Urothelium cell line (cell line): ENCODE measurements at regions not wholly inside any gene's neighbourhood (a gene's known extent, or its start where the extent isn't known, plus 50 kb on each side); places are given as distances from the start of the nearest gene placed in this dataset.
A peak's percentile ranks its signal among the peaks of the same experiment; 100 is the strongest.
"Not testable (repeated sequence)": the region's sequence is repeated elsewhere in the genome, so short reads cannot be mapped to it uniquely, and the experiment has no call there.

Experiments used
- DNase-seq: peaks from one replicate; pipeline ENCODE4 v3.0.0; 2011; ENCODE audit warnings: low spot score, mixed read lengths
- FAIRE-seq: peaks from 2 replicates; lab custom pipeline; 2011; peaks lifted over from hg19 to GRCh38; lab: Jason Lieb, UNC

DNA sequence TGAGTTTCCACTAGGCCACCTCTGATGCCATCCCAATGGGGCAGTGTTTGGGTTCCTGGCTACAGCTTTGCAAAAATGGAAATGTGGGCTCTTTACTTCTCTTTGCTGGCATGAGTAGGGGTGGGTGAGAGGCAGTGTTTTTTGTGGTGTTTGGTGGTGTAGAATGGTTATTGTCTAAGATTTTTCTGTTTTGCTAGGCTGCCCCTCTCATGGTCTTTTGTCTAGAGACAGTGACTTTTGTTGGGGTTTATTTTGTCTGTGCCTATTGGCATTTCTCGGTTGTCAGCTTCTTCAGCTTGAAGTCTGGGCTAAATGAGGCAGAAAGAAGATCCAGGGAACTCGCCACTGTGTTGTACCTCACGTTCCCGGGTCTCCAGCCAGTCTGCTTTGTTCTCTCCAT is 112.1 kb downstream of the CENPF start:
- FAIRE-seq (no peak), DNase-seq (no peak)

DNA sequence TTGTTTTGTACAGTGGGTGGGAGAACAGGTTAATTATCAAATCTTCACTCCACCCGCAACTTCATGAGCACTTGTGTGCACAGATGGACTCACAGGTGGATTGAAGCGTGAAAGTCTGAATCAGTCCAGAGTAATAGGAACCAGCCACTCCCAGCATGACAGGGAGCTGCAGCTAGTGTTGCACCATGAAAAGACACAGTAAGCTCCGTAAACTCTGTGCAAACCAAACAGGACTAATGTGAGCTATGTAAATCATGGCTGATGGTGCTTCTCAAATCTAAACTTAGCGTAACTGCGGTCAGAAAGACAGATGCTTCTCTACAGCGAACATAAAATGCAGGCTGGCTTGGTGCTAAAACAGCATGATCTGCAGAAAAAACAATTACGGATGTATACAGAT is 114.4 kb downstream of the CENPF start:
- FAIRE-seq (no peak), DNase-seq (no peak)

DNA sequence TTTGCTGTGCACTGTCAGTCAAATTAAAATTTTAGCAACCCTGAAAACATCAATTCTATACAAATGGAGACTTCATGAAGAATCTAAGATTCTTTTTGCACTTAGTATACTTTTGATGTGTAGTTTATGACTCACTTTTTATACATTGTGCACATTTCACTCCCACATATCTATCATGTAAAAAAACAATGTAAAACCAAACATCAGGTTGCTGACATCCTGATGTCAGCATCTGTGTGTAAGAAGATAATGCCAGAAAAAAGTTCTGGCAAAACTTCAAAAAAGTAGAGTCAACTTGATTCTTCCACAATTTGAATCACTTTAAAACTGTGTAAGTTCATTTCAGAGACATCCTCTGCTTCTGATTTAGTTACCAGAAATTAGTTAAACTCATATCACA is 115.7 kb downstream of the CENPF start:
- no peak for FAIRE-seq
- no peak for DNase-seq

DNA sequence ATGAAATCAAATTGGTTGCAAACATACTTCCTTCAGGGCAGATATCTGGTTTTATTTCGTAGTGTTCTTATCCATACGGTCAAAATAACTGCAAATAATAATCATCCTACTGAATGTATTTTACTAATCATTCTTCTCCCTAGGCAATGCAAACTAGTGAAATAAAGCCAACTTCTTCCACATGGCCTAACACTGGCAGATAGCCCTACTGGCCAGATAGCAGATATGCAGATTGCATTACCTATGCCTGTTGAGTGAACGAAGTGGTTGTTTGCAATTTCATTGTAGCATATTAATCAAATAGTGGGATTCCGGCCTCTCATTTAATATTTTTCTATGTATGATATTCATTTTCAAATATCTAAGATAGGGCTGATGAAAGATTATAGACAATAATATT is 116.2 kb downstream of the CENPF start:
- DNase-seq (no peak), FAIRE-seq (no peak)

DNA sequence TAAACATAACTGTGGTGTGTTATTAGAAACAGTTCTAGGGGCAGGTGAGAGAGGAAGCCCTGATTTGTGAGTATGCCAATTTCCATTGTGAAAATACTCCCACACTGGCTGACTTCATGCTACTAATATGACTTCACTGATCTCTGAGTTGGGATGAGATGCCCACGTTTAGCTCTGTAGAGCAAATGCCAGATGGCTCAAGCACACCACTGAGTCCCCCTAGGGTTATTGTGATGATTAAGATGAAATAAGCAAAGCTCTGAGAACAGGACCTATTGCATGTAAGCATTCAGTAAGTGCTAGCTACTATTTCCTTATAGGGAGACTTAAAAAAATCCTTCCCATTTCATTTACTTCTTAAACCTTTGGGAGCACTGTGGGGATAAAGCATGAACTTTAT is 117.6 kb downstream of the CENPF start:
- DNase-seq = no peak
- FAIRE-seq = no peak

DNA sequence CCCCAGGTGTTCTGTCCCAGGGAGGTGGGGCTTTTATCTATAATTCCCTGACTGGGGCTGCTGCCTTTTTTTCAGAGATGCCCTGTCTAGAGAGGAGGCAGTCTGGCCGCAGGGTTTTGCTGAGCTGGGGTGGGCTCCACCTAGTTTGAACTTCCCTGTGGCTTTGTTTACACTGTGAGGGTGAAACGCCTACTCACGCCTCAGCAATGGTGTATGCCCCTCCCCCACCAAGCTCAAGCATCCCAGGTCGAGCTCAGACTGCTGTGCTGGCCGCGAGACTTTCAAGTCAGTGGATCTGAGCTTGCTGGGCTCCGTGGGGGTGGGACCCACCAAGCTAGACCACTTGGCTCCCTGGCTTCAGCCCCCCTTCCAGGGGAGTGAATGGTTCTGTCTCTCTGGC is 124.3 kb downstream of the CENPF start:
- DNase-seq = no peak
- FAIRE-seq = no peak

DNA sequence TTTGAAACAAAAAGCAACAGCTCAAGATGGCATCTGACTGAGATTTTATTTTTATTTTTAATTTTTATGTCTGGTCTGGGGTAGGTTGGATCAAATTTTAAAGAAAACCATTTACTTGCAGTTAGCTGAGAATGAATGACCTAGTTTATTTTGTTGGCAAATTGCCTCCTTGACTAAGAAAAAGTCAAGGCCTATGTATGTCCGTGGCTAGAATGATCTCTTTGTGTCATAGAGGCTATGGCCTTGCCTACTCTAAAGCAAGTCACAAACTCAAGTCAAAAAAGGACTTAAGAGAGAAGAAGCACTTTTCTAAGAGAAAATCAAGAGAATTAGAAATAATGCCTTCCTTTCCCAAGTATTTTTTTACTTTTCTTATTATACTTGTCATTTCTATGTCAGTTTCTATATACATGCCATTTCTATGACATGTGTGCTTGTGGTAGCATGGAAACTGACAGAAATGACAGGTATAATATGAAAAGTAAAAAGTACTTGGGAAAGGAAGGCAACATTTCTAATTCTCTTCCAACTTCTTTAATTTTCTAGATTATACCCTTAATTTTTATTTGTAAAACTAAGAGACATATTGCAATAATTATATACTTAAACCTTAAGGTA is 136.7 kb downstream of the CENPF start:
- DNase-seq (no peak), FAIRE-seq (no peak)

DNA sequence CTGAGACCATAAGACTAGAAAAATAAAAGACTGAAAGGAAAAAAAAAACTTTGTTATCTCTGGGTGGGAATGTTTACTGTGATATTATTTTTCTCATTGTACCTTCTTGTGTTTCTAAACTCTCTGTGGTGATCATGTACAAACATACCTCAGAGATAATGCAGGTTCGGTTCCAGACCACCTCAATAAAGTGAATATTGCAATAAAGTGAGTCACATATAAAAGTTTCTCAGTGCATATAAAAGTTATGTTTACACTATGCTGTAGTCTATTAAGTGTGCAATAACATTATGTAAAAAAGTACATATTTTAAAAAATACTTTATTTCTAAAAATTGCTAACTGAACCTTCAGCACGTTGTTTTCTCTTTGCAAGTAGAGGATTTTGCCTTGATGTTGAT is 137.5 kb downstream of the CENPF start:
- DNase-seq = no peak
- no peak for FAIRE-seq

DNA sequence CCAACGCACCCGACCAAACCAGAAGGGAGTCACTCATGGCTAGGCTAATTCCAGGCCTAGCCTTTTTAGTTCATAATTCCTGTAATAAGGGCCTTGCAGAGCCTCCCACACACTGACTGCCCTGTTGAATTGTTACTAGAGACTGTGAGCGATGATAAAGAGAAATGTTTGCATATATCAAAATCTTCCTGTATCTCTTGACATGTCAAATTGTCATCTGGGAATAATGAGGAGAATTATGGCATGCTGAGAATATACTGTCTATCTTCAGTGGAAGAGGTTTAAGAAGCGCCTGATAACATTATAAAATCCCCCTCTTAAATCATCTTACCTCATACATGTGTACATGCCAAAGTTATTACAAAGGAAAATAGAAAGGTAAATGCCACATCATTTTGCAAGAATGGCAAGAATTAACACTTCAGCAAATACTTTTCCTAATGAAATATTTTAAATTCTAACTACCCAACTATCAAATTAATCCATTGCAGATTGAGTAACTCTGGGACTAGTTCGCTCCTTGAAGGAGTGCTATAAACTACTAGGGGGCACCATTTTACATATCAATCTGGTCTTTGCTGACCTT is 144.1 kb downstream of the CENPF start:
- no peak for FAIRE-seq
- DNase-seq = peak; percentile 5

DNA sequence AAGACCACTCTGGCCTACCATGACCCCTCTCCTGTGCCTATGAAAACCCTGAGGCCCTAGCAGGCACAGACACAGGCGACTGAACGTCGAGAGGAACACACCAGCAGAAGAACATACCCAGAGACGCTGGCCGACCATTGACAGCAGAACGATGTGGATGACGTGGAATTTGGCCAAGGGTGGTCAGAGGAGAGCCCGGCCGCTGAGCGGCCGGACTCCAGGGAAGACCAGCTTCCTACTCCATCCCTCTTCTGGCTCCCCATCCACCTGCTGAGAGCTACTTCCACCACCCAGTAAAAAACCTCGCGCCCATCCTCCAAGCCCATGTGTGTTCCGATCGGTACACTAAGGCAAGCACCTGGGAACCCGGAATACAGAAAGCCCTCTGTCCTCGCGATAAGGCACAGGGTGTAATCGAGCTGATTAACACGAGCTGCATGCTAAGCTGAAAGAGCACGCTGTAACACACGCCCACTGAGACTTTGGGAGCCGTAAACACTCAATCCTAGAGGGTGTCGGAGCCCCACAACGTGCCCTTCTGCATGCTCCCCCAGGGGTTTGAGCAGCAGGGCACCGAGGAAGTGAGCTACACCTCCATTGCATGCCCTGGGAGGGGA is 150.3 kb downstream of the CENPF start:
- FAIRE-seq = no peak

DNA sequence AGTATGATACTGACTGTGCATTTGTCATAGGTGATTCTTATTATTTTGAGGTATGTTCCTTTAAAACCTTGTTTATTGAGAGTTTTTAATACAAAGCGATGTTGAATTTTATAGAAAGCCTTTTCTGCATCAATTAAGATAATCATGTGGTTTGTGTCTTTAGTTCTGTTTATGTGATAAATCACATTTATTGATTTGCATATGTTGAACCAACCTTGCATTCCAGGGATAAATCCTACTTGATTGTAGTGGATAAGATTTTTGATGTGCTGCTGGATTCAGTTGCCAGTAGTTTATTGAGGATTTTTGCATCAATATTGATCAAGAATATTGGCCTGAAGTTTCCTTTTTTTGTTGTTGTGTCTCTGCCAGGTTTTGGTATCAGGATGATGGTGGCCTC is 158.0 kb downstream of the CENPF start:
- no peak for FAIRE-seq
- no peak for DNase-seq

More for the DNA sequence above, 150.3 kb downstream of the CENPF start:
- DNase-seq = no peak

DNA sequence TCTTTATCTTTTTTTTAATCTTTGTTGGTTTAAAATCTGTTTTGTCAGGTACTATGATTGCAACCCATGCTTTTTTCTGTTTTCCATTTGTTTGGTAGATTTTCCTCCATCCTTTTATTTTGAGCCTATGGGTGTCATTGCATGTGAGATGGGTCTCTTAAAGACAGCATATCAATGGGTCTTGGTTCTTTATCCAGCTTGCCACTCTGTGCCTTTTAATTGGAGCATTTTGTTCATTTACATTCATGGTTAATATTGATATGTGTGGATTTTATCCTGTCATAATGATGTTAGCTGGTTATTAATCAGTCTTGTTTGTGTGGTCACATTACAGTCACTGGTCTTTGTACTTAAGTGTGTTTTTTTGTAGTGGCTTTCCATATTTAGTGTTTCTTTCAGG is 159.9 kb downstream of the CENPF start:
- no peak for FAIRE-seq
- DNase-seq = no peak

DNA sequence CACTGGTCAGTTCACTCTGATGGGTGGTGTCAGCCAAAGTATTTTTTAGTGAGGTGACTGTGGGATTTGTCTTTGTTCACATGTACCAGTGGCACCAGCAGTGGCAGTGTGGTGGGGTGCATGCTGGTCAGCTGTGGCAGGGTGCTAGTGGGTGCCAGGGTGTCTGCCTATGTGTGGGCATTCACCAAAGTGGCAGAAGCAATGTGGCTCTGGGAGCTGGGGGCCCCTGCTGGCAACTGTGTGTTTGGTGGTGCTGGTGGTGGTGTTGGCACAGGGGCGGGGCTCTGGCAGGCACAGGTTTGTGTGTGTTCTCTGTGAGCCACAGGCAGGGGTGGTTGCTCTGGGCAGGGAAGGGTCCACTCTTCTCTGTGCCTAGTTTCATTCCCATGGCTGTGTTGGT is 161.5 kb downstream of the CENPF start:
- FAIRE-seq = no peak
- no peak for DNase-seq

DNA sequence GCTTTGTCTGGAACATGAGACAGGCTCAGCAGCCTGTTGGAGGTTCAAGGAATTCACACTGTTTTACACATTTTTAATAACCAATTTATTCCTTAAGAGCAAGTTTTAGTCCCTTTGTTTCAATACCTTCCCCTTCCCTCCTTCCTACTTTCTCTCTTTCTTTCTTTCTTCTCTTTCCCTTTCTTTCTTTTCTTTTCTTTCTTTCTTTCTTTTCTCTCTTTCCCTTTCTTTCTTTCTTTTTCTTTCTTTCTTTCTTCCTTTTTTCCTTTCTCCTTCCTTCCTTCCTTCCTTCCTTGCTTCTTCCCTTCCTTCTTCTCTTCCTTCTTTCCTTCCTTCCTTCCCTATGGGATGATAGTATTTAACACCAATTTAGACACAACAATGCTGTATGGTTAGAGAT is 164.2 kb downstream of the CENPF start:
- DNase-seq (no peak), FAIRE-seq (no peak)

DNA sequence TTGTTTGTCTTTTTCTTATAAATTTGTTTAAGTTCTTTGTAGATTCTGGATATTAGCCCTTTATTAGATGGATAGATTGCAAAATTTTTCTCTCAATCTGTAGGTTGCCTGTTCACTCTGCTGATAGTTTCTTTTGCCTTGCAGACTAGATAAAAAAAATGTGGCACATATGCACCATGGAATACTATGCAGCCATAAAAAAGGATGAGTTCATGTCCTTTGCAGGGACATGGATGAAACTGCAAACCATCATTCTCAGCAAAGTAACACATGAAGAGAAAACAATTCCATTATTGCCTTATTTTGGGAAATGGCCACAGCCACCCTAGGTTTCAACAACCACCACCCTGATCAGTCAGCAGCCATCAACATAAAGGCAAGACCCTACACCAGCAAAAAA is 166.7 kb downstream of the CENPF start:
- FAIRE-seq, DNase-seq: not testable (repeated sequence)

DNA sequence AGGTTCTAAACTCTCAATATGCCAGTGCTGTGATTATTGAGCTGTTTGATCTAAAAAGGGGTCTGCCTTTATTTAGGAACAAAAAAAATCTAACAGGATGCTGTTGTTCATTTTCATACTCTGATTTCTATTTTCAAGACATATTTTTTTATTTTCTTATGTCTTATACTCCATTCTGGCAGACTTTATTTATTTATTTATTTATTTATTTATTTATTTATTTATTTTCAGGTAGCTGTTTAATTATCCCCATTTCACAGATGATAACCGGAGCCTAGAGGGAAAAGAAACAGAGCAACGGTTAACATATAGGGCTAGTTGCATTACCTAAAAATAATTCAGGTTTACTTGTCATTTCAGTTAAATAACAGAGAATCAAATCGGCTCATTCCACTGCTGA is 174.4 kb downstream of the CENPF start:
- FAIRE-seq = no peak

DNA sequence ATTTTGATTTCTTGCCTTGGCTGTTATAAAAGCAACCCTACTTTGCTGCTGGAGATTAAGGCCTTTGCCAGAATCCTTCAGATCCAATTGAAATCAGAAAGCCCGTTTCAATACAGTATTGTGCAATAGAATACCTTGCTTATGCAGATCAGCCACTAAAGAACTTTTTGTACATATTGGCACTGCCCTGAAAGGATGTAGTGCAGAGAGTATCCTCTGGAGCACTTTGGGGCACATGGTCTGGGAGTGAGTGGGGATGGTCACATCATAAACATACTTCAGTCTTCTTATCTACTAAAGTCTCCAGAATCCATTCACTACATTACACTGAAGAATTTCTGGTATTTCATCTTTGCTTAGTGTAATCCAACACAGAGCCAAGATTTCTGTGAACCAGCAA is 189.0 kb downstream of the CENPF start:
- DNase-seq (no peak), FAIRE-seq (no peak)

More for the DNA sequence above, 174.4 kb downstream of the CENPF start:
- no peak for DNase-seq

DNA sequence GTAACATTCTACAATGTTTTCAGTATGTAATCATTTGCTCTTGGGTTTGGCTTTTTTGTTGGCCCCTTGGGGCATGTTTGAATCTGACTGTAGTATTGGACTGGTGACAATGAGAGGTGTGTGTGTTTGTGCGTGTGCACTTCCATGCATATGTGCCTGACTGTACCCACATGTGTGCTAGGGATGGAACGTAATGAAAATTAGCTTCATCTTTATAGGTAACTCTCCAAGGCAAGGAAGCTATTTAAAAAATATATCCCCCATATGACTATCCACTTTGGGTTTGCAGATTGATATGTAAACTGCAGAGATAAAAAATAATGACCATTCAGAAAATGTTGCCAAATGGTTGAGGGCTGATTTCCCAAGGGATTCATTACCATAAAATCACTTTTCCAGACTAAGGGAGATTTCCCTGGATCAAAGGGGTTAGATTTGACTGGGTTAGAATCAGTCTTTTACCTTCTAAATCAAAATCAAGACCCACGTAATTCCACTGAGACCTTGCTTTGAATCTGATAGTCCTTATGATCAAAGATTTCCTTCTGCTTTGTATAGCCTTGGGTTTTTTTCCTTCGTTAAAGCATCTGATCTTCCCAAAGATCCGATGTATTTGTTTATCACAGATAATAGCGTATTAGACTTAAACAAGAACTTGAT is 189.7 kb downstream of the CENPF start:
- DNase-seq (no peak), FAIRE-seq (no peak)

DNA sequence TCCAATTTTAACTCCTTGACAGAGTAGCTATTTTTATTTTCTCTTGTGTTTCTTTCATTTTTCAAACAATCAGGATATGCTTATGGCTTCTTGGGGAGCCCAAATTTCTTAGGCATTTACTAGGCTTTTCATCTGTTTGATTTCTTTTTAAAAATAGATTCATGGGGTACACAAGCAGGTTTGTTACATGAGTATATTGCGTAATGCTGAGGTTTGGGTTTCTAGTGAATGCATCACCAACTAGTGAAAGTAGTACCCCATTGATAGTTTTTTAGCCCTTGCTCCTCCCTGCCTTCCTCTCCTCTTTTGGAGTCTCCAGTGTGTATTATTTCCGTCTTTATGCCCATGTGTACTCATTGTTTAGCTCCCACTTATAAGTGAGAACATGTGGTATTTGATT is 190.7 kb downstream of the CENPF start:
- FAIRE-seq (no peak), DNase-seq (no peak)

DNA sequence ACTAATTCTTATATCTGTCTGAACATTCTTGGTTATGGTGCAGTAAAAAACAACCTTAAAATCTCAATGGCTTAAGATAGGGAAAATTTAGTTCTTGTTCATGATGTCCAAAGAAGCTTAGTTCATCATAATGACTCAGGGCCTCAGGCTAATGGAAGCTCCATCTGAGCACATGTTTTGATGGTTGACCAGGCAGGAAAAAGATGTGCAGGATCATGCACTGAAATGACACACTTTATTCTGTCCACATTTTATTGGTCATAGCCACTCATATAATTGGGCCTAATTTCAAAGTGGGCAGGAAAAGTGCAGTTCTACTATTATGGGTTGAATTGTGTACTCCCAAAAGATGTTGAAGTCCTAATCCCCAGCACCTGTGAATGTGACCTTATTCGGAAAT is 198.2 kb downstream of the CENPF start:
- DNase-seq (no peak), FAIRE-seq (no peak)

DNA sequence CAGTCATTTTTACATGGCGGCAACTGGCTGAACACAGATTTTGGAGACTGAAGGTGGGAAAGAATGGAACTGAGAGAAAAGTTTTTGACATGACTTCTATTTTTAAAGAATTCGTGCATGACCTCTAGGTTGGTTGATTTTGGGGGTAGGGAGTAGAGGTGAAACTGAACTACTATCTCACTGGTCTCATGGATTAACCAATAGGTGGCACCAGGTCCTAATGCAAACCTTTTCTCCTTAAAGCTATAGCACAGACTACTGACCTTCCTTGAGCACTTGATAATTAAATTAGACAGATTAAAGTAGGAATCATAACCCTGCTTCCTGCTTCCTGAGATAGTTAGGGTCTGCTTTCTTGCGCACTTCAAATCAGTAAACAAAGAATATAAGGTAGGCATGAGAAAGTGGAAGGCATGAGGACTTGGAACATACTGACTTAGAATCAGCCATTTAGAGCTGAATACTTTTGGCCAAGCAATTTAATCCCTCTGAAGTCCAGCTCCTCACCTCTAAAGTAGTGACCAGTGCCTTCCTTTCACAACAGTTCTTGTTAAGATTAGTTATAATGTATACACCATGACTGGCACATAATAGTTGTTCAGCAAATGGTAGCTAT is 206.0 kb downstream of the CENPF start:
- FAIRE-seq = no peak
- DNase-seq = no peak

DNA sequence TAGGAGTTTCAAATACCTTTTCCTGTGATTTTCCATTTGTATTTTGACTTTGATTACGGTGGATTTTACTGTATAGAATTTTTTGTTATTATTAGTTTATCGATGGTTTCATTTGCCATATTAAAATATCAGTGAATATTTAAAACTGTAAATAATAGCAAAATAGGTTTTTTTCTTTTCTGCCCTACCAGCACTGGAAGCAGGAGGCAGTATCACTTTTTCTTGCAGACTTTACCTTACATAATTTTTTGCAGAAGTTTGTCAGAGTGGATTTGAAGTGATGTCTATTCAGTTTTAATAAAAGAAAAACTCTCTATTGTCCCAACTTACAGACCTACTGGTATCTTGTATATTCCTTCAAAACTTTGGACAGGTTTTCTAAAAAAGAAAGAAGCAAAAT is 213.6 kb downstream of the CENPF start:
- FAIRE-seq (no peak), DNase-seq (no peak)
